Smooth muscle cell (in vitro differentiated cells): ENCODE measurements at regions not wholly inside any gene's neighbourhood (a gene's known extent, or its start where the extent isn't known, plus 50 kb on each side); places are given as distances from the start of the nearest gene placed in this dataset.

Experiments used
- DNase-seq: peaks from one replicate; lab custom pipeline; 2025; ENCODE audit not compliant: unreplicated experiment; lab: John Stamatoyannopoulos, UW
- H2AFZ ChIP-seq: fragments of 200-600 bp; sonication (generic); 2 replicates; pipeline ENCODE4 v1.6.0; 2016; ENCODE audit warnings: antibody characterized with exemption, low read depth, mild to moderate bottlenecking
- H3F3A ChIP-seq: fragments of 200-600 bp; sonication (generic); 2 replicates; pipeline ENCODE4 v1.6.0; 2017; ENCODE audit warnings: antibody characterized with exemption, low read depth
- H3K27ac ChIP-seq: fragments of 200-600 bp; sonication (generic); 2 replicates; pipeline ENCODE4 v1.5.1; 2016; ENCODE audit warnings: low read depth, mild to moderate bottlenecking
- H3K27me3 ChIP-seq: fragments of 200-600 bp; sonication (generic); 2 replicates; pipeline ENCODE4 v1.6.1; 2016; ENCODE audit warnings: low read depth, mild to moderate bottlenecking
- H3K36me3 ChIP-seq: fragments of 200-600 bp; sonication (generic); 2 replicates; pipeline ENCODE4 v1.5.1; 2016; ENCODE audit warnings: low read depth
- H3K4me1 ChIP-seq: fragments of 200-600 bp; sonication (generic); 2 replicates; pipeline ENCODE4 v1.5.1; 2016; ENCODE audit warnings: low read depth
- H3K4me2 ChIP-seq: fragments of 200-600 bp; sonication (generic); 2 replicates; pipeline ENCODE4 v1.6.0; 2016; ENCODE audit warnings: mild to moderate bottlenecking
- H3K4me3 ChIP-seq: fragments of 200-600 bp; sonication (generic); 2 replicates; pipeline ENCODE4 v1.5.1; 2016; ENCODE audit warnings: mild to moderate bottlenecking
- H3K79me2 ChIP-seq: fragments of 200-600 bp; sonication (generic); 2 replicates; pipeline ENCODE4 v1.6.0; 2016; ENCODE audit warnings: low read depth, mild to moderate bottlenecking
- H3K9ac ChIP-seq: fragments of 200-600 bp; sonication (generic); 2 replicates; pipeline ENCODE4 v1.6.0; 2016; ENCODE audit warnings: low read depth
- H3K9me3 ChIP-seq: fragments of 200-600 bp; sonication (generic); replicated peaks from 2 replicates; pipeline ENCODE4 v1.5.1; 2016; ENCODE audit warnings: low read depth
- H4K20me1 ChIP-seq: fragments of 200-600 bp; sonication (generic); 2 replicates; pipeline ENCODE4 v1.6.0; 2016; ENCODE audit warnings: low read depth
- CTCF ChIP-seq: fragments of 200-600 bp; sonication (generic); IDR thresholded peaks from 2 replicates; pipeline ENCODE4 v1.5.1; 2017; ENCODE audit warnings: borderline replicate concordance, mild to moderate bottlenecking, antibody characterized with exemption; ENCODE audit not compliant: insufficient read depth, poor library complexity, severe bottlenecking
- WGBS: methylation state at CpG from one replicate; pipeline ENCODE4 v1.1.7; 2016; ENCODE audit warnings: low lambda C conversion rate; 5-methylcytosine and 5-hydroxymethylcytosine counted together

GRCh38 chr11:28962502-28962901 is 854.3 kb downstream of the METTL15 start:
- H2AFZ ChIP-seq: no peak overlapping the region
- TF ChIP-seq CTCF: no peak
- no peaks in the 10 kb centered on the region for H3K4me1 ChIP-seq
- no peak overlapping the region for H3K4me2 ChIP-seq
- H3K27me3 ChIP-seq: no peaks in the 10 kb centered on the region
- no peak overlapping the region for H3K27ac ChIP-seq
- no peaks in the 10 kb centered on the region for H3K36me3 ChIP-seq
- H3K4me3 ChIP-seq: no peak overlapping the region
- H3F3A ChIP-seq: no peaks in the 10 kb centered on the region
- no peak for DNase-seq
- no peaks in the 10 kb centered on the region for H4K20me1 ChIP-seq
- H3K9me3 ChIP-seq: no peaks in the 10 kb centered on the region
- no peak overlapping the region for H3K9ac ChIP-seq
- WGBS: 91% methylated on average over 5 of the region's 5 CpGs
- H3K79me2 ChIP-seq: no peaks in the 10 kb centered on the region

GRCh38 chr11:28961726-28962125 is 853.5 kb downstream of the METTL15 start:
- 72% methylated on average over 1 of the region's 1 CpG for WGBS
- Histone ChIP-seq H3K4me3 (no peak overlapping the region), H3K4me1 (no peaks in the 10 kb centered on the region), H3K36me3 (no peaks in the 10 kb centered on the region), H3K4me2 (no peak overlapping the region), H4K20me1 (no peaks in the 10 kb centered on the region), H3K27me3 (no peaks in the 10 kb centered on the region), H3K9me3 (no peaks in the 10 kb centered on the region), H3K9ac (no peak overlapping the region), H3K27ac (no peak overlapping the region), H2AFZ (no peak overlapping the region), H3F3A (no peaks in the 10 kb centered on the region), H3K79me2 (no peaks in the 10 kb centered on the region)
- DNase-seq: no peak
- TF ChIP-seq CTCF: no peak

- Histone ChIP-seq H3K9me3 (no peaks in the 10 kb centered on the region), H3K4me2 (no peak overlapping the region), H3K27me3 (no peaks in the 10 kb centered on the region), H3K4me3 (no peak overlapping the region), H3K9ac (no peak overlapping the region), H3K4me1 (no peaks in the 10 kb centered on the region), H3F3A (no peaks in the 10 kb centered on the region), H3K27ac (no peak overlapping the region), H2AFZ (no peak overlapping the region), H4K20me1 (no peaks in the 10 kb centered on the region), H3K36me3 (no peaks in the 10 kb centered on the region), H3K79me2 (no peaks in the 10 kb centered on the region)
- 92% methylated on average over 3 of the region's 3 CpGs for WGBS
- TF ChIP-seq CTCF: no peak
- no peak for DNase-seq
These were observed 848.3 kb downstream of the METTL15 start for GRCh38 chr11:28956446-28956845.

- Histone ChIP-seq H3F3A (no peaks in the 10 kb centered on the region), H3K9me3 (no peaks in the 10 kb centered on the region), H3K27me3 (no peaks in the 10 kb centered on the region), H3K4me1 (no peaks in the 10 kb centered on the region), H2AFZ (no peak overlapping the region), H4K20me1 (no peaks in the 10 kb centered on the region), H3K27ac (no peak overlapping the region), H3K4me3 (no peak overlapping the region), H3K79me2 (no peaks in the 10 kb centered on the region), H3K36me3 (no peaks in the 10 kb centered on the region), H3K9ac (no peak overlapping the region), H3K4me2 (no peak overlapping the region)
- DNase-seq: no peak
- WGBS: 97% methylated on average over 1 of the region's 1 CpG
- TF ChIP-seq CTCF: no peak
These were observed 843.0 kb downstream of the METTL15 start for GRCh38 chr11:28951191-28951590.
